ENCODE measurements at regions not wholly inside any gene's neighbourhood (a gene's known extent, or its start where the extent isn't known, plus 50 kb on each side); places are given as distances from the start of the nearest gene placed in this dataset.

DNA sequence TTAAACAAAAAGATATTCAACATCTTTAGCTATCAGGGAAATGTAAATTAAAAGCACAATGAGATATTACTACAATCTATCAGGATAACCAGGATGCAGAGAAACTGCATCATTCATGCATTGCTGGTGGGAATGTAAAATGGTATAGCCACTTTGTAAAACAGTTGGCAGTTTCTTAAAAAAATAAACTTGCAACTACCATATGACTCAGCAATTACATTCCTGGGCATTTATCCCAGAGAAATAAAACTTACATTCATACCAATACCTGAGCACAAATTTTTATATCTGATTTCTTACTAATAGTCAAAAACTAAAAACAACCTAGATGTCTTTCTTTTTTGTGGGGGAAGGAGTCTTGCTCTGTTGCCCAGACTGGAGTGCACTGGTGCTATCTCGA lies 190.3 kb upstream of the TAB2 start:
- TF ChIP-seq EZH2phosphoT487 (conservative IDR thresholded peaks at IDR 0.05; ENCODE audit: low read length): no peak
- TF ChIP-seq, protein P1, sequence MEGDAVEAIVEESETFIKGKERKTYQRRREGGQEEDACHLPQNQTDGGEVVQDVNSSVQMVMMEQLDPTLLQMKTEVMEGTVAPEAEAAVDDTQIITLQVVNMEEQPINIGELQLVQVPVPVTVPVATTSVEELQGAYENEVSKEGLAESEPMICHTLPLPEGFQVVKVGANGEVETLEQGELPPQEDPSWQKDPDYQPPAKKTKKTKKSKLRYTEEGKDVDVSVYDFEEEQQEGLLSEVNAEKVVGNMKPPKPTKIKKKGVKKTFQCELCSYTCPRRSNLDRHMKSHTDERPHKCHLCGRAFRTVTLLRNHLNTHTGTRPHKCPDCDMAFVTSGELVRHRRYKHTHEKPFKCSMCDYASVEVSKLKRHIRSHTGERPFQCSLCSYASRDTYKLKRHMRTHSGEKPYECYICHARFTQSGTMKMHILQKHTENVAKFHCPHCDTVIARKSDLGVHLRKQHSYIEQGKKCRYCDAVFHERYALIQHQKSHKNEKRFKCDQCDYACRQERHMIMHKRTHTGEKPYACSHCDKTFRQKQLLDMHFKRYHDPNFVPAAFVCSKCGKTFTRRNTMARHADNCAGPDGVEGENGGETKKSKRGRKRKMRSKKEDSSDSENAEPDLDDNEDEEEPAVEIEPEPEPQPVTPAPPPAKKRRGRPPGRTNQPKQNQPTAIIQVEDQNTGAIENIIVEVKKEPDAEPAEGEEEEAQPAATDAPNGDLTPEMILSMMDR (IDR thresholded peaks at IDR 0.05; ENCODE audit: insufficient read depth, low read length, poor library complexity, severe bottlenecking): no peak

DNA sequence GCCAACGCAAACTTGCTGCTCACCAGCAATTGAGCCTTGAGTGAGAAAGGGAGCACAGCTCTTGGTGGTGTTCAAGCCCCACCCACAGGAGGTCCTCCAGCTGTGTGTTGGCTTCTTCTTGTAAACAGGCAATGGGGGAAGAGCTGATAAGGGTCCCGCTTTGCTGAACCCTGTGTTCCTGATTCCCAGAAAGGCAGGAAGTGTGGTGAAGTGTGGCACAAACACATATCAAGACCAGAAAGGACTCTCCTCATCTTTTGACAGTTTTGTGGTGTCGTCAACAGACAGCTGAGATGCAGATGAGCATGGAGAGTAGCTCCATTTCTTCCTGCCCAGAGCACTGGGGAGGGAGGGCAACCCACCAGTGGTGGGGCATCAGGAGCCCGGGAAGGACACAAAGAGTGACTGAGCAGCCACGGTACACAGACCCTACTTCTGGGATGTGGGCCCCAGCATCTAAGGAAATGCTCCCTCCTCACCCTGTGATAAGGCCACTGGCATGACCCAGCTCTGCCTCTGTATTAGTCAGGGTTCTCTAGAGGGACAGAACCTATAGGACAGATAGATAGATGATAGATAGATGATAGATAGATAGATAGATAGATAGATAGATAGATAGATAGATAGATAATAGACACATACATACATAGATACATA lies 188.9 kb upstream of the TAB2 start:
- Histone ChIP-seq H3K9ac (ENCODE audit: low read length) (no peak overlapping the region), H3K9me2 (replicated peaks; ENCODE audit: insufficient read depth, low read length) (no peaks in the 10 kb centered on the region), H3K4me2 (ENCODE audit: low read depth, low read length, poor library complexity, severe bottlenecking) (no peak overlapping the region), H3K27ac (ENCODE audit: low read depth, low read length) (no peak overlapping the region), H3K4me3 (ENCODE audit: insufficient read depth, low read length, poor library complexity, severe bottlenecking) (no peak overlapping the region), H3K27me3 (ENCODE audit: low read length) (no peaks in the 10 kb centered on the region), H3K9me3 (ENCODE audit: insufficient read depth, low read length) (no peaks in the 10 kb centered on the region), H3K79me2 (ENCODE audit: insufficient read depth, low read length) (no peaks in the 10 kb centered on the region), H3F3A (ENCODE audit: insufficient read depth) (no peaks in the 10 kb centered on the region), H2AFZ (ENCODE audit: low read depth, low read length, severe bottlenecking) (no peak overlapping the region), H3K36me3 (ENCODE audit: low read length) (no peaks in the 10 kb centered on the region), H4K20me1 (ENCODE audit: low read depth, low read length) (no peaks in the 10 kb centered on the region)
- TF ChIP-seq, protein P1 (IDR thresholded peaks at IDR 0.05; ENCODE audit: insufficient read depth, low read length, poor library complexity, severe bottlenecking): no peak
- no peak for TF ChIP-seq EZH2phosphoT487 (conservative IDR thresholded peaks at IDR 0.05; ENCODE audit: low read length)

More for the DNA sequence above, 190.3 kb upstream of the TAB2 start:
- no peak overlapping the region for H3K27ac ChIP-seq (ENCODE audit: low read depth, low read length)
- H3K4me2 ChIP-seq (ENCODE audit: low read depth, low read length, poor library complexity, severe bottlenecking): no peak overlapping the region
- no peak overlapping the region for H2AFZ ChIP-seq (ENCODE audit: low read depth, low read length, severe bottlenecking)
- H3F3A ChIP-seq (ENCODE audit: insufficient read depth): no peaks in the 10 kb centered on the region
- H3K4me3 ChIP-seq (ENCODE audit: insufficient read depth, low read length, poor library complexity, severe bottlenecking): no peak overlapping the region
- no peaks in the 10 kb centered on the region for H3K9me2 ChIP-seq (replicated peaks; ENCODE audit: insufficient read depth, low read length)
- H3K79me2 ChIP-seq (ENCODE audit: insufficient read depth, low read length): no peaks in the 10 kb centered on the region
- H3K27me3 ChIP-seq (ENCODE audit: low read length): no peaks in the 10 kb centered on the region
- H4K20me1 ChIP-seq (ENCODE audit: low read depth, low read length): no peaks in the 10 kb centered on the region
- no peak overlapping the region for H3K9ac ChIP-seq (ENCODE audit: low read length)
- no peaks in the 10 kb centered on the region for H3K36me3 ChIP-seq (ENCODE audit: low read length)
- H3K9me3 ChIP-seq (ENCODE audit: insufficient read depth, low read length): no peaks in the 10 kb centered on the region

DNA sequence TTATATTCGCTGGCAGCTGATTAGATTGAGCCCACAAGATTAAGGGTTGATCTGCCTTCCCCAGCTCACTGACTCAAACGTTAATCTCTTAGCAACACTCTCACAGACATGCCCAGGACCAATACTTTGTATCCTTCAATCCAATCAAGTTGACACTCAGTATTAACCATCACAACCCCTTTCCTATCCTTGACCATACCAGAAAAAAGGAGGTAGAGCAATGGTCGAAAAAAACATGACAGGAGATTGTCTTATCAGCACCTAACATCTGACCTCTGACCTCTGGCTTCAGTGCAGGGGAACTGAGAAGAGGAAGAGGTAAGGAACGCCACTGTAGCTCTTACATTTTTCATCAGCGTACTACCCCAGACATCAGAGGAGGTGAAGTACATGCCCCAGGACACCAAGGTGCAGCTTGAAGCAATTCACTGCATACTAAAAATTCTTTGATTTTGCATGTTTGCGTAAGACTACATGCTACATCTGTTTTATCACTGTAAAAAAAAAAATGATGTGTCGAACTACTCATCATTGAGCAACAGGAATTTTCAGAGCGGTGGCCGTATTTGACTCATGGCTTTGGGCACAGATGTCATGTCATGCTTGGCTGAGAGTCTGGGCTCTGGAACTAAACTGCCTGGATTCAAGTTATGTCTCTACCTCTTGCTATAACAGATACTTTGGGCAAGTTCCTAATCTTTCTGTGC lies 188.0 kb upstream of the TAB2 start:
- Histone ChIP-seq H4K20me1 (ENCODE audit: low read depth, low read length) (no peaks in the 10 kb centered on the region), H3K4me3 (ENCODE audit: insufficient read depth, low read length, poor library complexity, severe bottlenecking) (no peak overlapping the region), H3K9ac (ENCODE audit: low read length) (no peak overlapping the region), H3K36me3 (ENCODE audit: low read length) (no peaks in the 10 kb centered on the region), H2AFZ (ENCODE audit: low read depth, low read length, severe bottlenecking) (no peak overlapping the region), H3K9me3 (ENCODE audit: insufficient read depth, low read length) (no peaks in the 10 kb centered on the region), H3K9me2 (replicated peaks; ENCODE audit: insufficient read depth, low read length) (no peaks in the 10 kb centered on the region), H3K27ac (ENCODE audit: low read depth, low read length) (no peak overlapping the region), H3K79me2 (ENCODE audit: insufficient read depth, low read length) (no peaks in the 10 kb centered on the region), H3K27me3 (ENCODE audit: low read length) (no peaks in the 10 kb centered on the region), H3F3A (ENCODE audit: insufficient read depth) (no peaks in the 10 kb centered on the region), H3K4me2 (ENCODE audit: low read depth, low read length, poor library complexity, severe bottlenecking) (no peak overlapping the region)
- TF ChIP-seq, protein P1 (IDR thresholded peaks at IDR 0.05; ENCODE audit: insufficient read depth, low read length, poor library complexity, severe bottlenecking): no peak
- no peak for TF ChIP-seq EZH2phosphoT487 (conservative IDR thresholded peaks at IDR 0.05; ENCODE audit: low read length)

All from SU-DHL-6 (cell line).